ENCODE measurements at regions not wholly inside any gene's neighbourhood (a gene's known extent, or its start where the extent isn't known, plus 50 kb on each side); places are given as distances from the start of the nearest gene placed in this dataset.

- H3K27me3 Mint-ChIP-seq: no peaks in the 10 kb centered on the region
- peaks cover 3% of the 10 kb centered on the region for H3K9me3 Mint-ChIP-seq
- H3K4me3 Mint-ChIP-seq: no peak overlapping the region
- H3K27ac Mint-ChIP-seq: no peak overlapping the region
- H3K36me3 Mint-ChIP-seq: no peaks in the 10 kb centered on the region
- H3K4me1 Mint-ChIP-seq: no peaks in the 10 kb centered on the region
- no peak for DNase-seq
These were observed 199.0 kb downstream of the ATP23 start for GRCh38 chr12:58140395-58140794.

- Mint-ChIP-seq H3K4me1 (no peaks in the 10 kb centered on the region), H3K4me3 (no peak overlapping the region), H3K27me3 (peaks cover 5% of the 10 kb centered on the region), H3K9me3 (peaks cover 4% of the 10 kb centered on the region), H3K27ac (no peak overlapping the region), H3K36me3 (no peaks in the 10 kb centered on the region)
- no peak for DNase-seq
These were observed 201.6 kb downstream of the ATP23 start for GRCh38 chr12:58142991-58143390.

- Mint-ChIP-seq H3K27ac (no peak overlapping the region), H3K4me1 (no peaks in the 10 kb centered on the region), H3K4me3 (no peak overlapping the region), H3K36me3 (no peaks in the 10 kb centered on the region), H3K27me3 (peaks cover 5% of the 10 kb centered on the region), H3K9me3 (peaks cover 4% of the 10 kb centered on the region)
- no peak for DNase-seq
These were observed 202.2 kb downstream of the ATP23 start for GRCh38 chr12:58143498-58143995.

DNA sequence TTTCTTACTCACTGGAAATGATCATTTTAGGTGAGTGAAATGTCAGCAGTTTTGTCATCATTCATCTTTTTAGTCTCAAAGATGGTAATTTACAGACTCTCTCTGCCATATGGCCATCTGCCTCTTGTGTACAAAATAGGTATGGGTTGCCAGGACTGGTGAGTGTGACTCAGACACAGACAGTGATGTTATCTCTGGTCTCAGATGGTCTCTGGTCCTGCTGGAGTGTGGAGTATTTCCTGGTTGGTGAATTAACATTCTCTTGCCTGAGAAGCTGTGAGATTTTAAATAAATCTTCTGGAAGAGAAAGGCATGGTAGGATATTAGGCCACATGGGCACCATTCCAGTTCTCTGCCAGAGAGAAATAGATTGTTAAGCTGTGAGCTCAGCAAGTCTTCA lies 207.0 kb downstream of the ATP23 start:
- DNase-seq: no peak
- peaks cover 4% of the 10 kb centered on the region for H3K9me3 Mint-ChIP-seq
- H3K4me1 Mint-ChIP-seq: no peaks in the 10 kb centered on the region
- no peaks in the 10 kb centered on the region for H3K36me3 Mint-ChIP-seq
- H3K27ac Mint-ChIP-seq: no peak overlapping the region
- H3K27me3 Mint-ChIP-seq: peaks cover 18% of the 10 kb centered on the region
- H3K4me3 Mint-ChIP-seq: no peak overlapping the region

- Mint-ChIP-seq H3K9me3 (peaks cover 4% of the 10 kb centered on the region), H3K27ac (no peak overlapping the region), H3K27me3 (peaks cover 18% of the 10 kb centered on the region)
These were observed 207.6 kb downstream of the ATP23 start for GRCh38 chr12:58148976-58149375.

GRCh38 chr12:58154359-58154758 lies 213.0 kb downstream of the ATP23 start:
- H3K36me3 Mint-ChIP-seq: no peaks in the 10 kb centered on the region
- H3K27ac Mint-ChIP-seq: no peak overlapping the region
- peaks cover 11% of the 10 kb centered on the region for H3K27me3 Mint-ChIP-seq
- no peak for DNase-seq
- H3K4me1 Mint-ChIP-seq: no peaks in the 10 kb centered on the region
- no peak overlapping the region for H3K4me3 Mint-ChIP-seq
- H3K9me3 Mint-ChIP-seq: no peaks in the 10 kb centered on the region

More at GRCh38 chr12:58148976-58149375, 207.6 kb downstream of the ATP23 start:
- no peak for DNase-seq
- Mint-ChIP-seq H3K36me3 (no peaks in the 10 kb centered on the region), H3K4me1 (no peaks in the 10 kb centered on the region), H3K4me3 (no peak overlapping the region)

DNA sequence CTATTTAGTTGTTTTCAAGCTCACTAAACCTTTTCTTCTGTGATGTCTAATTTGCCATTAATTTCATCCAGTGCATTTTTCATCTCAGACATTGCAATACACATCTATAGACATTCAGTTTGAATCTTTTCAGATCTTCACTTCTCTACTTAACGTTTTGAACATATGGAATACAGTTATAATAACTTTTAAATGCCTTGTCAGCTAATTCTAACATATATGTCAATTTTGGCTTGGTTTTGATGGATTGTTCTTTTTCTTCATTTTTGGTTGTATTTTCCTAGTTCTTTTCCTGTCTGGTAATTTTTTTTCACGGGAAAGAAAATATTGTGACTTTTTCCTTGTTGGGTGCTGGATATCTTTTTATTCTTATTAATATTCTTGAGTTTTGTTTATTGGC lies 215.3 kb downstream of the ATP23 start:
- no peaks in the 10 kb centered on the region for H3K36me3 Mint-ChIP-seq
- DNase-seq: no peak
- peaks cover 4% of the 10 kb centered on the region for H3K27me3 Mint-ChIP-seq
- H3K4me3 Mint-ChIP-seq: no peak overlapping the region
- no peaks in the 10 kb centered on the region for H3K9me3 Mint-ChIP-seq
- no peak overlapping the region for H3K27ac Mint-ChIP-seq
- H3K4me1 Mint-ChIP-seq: no peaks in the 10 kb centered on the region

GRCh38 chr12:58159941-58160340 lies 218.6 kb downstream of the ATP23 start:
- Mint-ChIP-seq H3K27me3 (peaks cover 4% of the 10 kb centered on the region), H3K4me1 (no peaks in the 10 kb centered on the region), H3K9me3 (no peaks in the 10 kb centered on the region), H3K27ac (no peak overlapping the region), H3K36me3 (no peaks in the 10 kb centered on the region), H3K4me3 (no peak overlapping the region)
- no peak for DNase-seq

- Mint-ChIP-seq H3K27ac (no peak overlapping the region), H3K4me3 (no peak overlapping the region), H3K9me3 (no peaks in the 10 kb centered on the region), H3K27me3 (peaks cover 4% of the 10 kb centered on the region), H3K4me1 (no peaks in the 10 kb centered on the region), H3K36me3 (no peaks in the 10 kb centered on the region)
- no peak for DNase-seq
These were observed 220.4 kb downstream of the ATP23 start for GRCh38 chr12:58161773-58162172.

DNA sequence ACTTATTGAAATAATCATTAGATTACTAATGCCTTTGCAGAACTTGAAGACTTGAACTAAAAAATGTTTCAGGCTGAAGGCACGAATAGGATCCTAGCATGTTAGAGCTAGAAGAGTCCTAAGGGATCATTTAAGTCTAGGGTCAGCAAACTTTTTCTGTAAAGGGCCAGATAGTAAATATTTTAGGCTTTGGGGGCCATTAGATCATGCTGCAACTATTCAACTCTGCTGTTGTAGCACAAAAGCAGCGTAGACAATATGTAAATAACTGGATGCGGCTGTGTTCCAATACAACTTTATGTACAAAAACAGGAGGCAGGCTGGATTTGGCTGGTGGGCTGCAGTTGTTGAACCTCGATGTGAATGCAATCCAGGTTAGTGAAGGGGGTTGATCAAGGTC lies 221.7 kb downstream of the ATP23 start:
- DNase-seq: no peak
- Mint-ChIP-seq H3K9me3 (no peaks in the 10 kb centered on the region), H3K27ac (no peak overlapping the region), H3K4me3 (no peak overlapping the region), H3K36me3 (no peaks in the 10 kb centered on the region), H3K27me3 (no peaks in the 10 kb centered on the region), H3K4me1 (no peaks in the 10 kb centered on the region)

- Mint-ChIP-seq H3K4me1 (no peaks in the 10 kb centered on the region), H3K36me3 (no peaks in the 10 kb centered on the region), H3K9me3 (no peaks in the 10 kb centered on the region), H3K4me3 (no peak overlapping the region), H3K27ac (no peak overlapping the region), H3K27me3 (no peaks in the 10 kb centered on the region)
- no peak for DNase-seq
These were observed 225.3 kb downstream of the ATP23 start for GRCh38 chr12:58166643-58167042.

DNA sequence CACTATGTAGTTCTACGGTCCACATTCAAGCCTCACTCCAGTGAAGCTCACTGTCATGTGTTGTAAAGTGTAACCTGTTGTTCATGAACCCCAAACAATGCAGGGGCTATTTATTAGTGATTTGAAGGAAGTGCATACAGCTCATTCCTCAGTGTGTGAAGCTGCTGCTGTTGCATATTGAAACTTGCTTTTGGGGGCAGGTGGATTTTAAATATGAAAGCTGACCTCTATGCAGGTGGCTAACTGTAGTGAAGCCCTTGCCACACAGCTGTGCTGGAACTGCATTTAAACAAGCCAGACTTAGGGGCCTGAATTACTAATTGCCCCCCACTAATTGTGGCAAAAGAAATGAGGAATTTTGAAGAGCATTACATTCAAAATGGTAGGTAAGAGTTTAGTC lies 226.3 kb downstream of the ATP23 start:
- Mint-ChIP-seq H3K4me3 (no peak overlapping the region), H3K9me3 (no peaks in the 10 kb centered on the region), H3K27me3 (no peaks in the 10 kb centered on the region), H3K4me1 (no peaks in the 10 kb centered on the region), H3K27ac (no peak overlapping the region), H3K36me3 (no peaks in the 10 kb centered on the region)
- DNase-seq: no peak

DNA sequence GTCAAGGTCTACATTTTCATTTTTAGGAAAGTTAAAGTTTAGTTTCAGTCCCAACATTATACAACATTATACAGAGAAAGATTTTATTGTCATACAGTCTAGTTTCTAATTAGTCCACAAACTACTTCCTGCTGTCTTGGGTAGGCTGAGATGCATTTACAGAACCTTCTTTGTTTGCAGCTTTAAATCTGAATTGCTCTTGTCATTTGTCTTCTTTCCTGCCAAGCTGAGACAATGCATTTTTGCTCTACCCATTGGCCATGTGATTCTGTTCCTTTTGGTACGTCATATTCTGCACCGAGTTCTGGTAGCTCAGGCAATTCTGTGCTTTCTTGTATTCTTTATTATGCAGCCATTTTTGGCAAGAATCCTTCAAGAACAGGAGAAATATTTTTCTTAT lies 228.5 kb downstream of the ATP23 start:
- DNase-seq: no peak
- no peaks in the 10 kb centered on the region for H3K4me1 Mint-ChIP-seq
- no peak overlapping the region for H3K27ac Mint-ChIP-seq
- H3K36me3 Mint-ChIP-seq: no peaks in the 10 kb centered on the region
- H3K9me3 Mint-ChIP-seq: no peaks in the 10 kb centered on the region
- H3K4me3 Mint-ChIP-seq: no peak overlapping the region
- peaks cover 4% of the 10 kb centered on the region for H3K27me3 Mint-ChIP-seq

DNA sequence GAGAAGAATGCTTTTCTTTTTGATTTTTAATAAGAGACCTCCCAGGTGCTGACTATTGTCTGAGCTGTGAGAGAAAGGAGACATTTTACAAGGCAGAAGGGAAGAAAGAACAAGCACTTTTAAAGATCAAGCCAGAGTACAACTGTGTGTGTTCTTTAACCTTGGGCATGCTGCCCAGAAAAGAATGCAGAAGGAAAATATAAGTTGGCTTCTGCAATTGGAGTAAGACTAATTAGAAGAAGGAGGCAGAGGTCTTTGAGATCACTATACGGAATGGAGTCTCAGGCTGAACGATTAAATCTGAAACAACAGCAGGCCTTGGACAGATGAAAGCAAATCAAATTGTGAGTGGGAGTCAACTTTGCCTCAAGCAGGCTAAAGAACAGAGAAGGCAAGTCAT lies 230.5 kb downstream of the ATP23 start:
- DNase-seq: no peak
- Mint-ChIP-seq H3K4me3 (no peak overlapping the region), H3K27me3 (peaks cover 15% of the 10 kb centered on the region), H3K9me3 (no peaks in the 10 kb centered on the region), H3K27ac (no peak overlapping the region), H3K36me3 (no peaks in the 10 kb centered on the region), H3K4me1 (no peaks in the 10 kb centered on the region)

DNA sequence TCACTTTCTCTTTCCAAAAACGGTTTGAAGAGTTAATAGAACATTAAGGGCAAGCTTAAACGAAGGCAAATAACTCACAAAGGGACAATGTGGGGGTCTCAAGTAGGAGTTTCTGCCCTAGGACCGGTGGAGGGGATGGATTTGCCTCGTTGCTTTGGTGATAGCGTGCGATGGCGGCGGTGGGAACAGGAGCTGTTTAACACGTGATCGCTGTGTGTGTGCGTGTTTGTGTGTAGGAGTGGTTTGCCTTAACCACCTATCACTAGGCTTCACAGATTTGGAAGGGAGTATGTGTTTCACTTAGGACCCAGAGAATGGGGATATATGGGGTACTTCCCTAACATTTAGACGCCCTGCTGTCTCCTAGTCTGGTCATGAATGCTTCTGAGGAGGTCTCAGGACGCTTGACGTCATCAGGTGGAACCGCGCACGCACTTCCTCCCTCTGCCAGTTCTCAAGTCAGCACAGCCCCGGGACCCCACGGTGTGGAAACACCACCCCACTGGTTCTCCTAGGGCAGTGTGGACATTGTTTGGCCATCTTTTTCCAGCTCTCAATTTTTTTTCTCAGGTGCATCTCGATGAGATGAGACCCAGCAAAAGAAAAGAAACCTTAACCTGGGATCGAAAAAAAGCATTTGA lies 231.2 kb downstream of the ATP23 start:
- H3K36me3 Mint-ChIP-seq: no peaks in the 10 kb centered on the region
- no peak overlapping the region for H3K27ac Mint-ChIP-seq
- no peaks in the 10 kb centered on the region for H3K9me3 Mint-ChIP-seq
- H3K4me1 Mint-ChIP-seq: no peaks in the 10 kb centered on the region
- no peak overlapping the region for H3K4me3 Mint-ChIP-seq
- peaks cover 21% of the 10 kb centered on the region for H3K27me3 Mint-ChIP-seq
- DNase-seq: no peak

DNA sequence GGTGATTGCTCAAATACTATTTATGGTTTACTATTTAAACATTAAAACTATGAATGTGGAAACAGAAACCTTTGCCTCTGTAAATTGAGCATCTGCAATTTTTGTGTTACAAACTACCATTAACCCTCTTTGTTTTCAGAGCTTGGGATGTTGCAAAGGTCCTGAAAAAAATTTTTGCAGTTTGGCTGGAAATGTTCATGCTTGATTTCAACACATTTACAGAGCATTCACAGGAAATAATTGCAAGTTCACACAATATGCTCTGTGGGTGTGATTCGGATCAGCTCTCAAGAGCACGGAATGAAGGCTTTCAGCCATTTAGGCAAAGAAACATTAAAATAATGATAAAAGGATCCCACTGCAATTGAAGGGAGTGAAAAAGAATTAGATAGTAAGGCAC lies 232.9 kb downstream of the ATP23 start:
- Mint-ChIP-seq H3K27me3 (peaks cover 24% of the 10 kb centered on the region), H3K4me1 (no peaks in the 10 kb centered on the region), H3K4me3 (no peak overlapping the region), H3K27ac (no peak overlapping the region), H3K36me3 (no peaks in the 10 kb centered on the region), H3K9me3 (no peaks in the 10 kb centered on the region)
- DNase-seq: no peak
